PC-3 (cell line): ENCODE measurements at regions not wholly inside any gene's neighbourhood (a gene's known extent, or its start where the extent isn't known, plus 50 kb on each side); places are given as distances from the start of the nearest gene placed in this dataset.

ENCODE experiments used
- EZH2phosphoT487 ChIP-seq: fragments of 300-600 bp; sonication (generic); IDR thresholded peaks from 2 replicates; pipeline ENCODE4 v1.6.1; 2018; ENCODE audit warnings: mild to moderate bottlenecking, antibody characterized with exemption, low read length, borderline replicate concordance
- TF ChIP-seq, protein P1 (sequence below): fragments of 300-600 bp; sonication (generic); conservative IDR thresholded peaks from 2 replicates; pipeline ENCODE4 v1.5.1; 2017; ENCODE audit warnings: antibody characterized with exemption, low read depth, mild to moderate bottlenecking, low read length

DNA sequence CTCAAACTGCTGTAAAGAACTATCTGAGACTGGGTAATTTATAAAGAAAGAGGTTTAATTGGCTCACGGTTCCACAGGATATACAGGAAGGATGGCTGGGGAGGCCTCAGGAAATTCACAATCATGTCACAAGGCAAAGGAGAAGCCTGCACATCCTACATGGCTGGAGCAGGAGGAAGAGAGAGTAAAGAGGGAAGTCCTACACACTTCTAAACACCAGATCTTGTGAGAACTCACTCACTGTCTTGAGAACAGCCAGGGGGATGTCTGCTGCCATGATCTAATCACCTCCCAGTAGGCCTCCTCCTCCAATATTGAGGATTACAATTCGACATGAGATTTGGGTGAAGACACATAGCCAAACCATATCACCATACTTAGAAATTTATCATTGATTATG lies 1307.0 kb upstream of the GJE1 start:
- TF ChIP-seq, protein P1, sequence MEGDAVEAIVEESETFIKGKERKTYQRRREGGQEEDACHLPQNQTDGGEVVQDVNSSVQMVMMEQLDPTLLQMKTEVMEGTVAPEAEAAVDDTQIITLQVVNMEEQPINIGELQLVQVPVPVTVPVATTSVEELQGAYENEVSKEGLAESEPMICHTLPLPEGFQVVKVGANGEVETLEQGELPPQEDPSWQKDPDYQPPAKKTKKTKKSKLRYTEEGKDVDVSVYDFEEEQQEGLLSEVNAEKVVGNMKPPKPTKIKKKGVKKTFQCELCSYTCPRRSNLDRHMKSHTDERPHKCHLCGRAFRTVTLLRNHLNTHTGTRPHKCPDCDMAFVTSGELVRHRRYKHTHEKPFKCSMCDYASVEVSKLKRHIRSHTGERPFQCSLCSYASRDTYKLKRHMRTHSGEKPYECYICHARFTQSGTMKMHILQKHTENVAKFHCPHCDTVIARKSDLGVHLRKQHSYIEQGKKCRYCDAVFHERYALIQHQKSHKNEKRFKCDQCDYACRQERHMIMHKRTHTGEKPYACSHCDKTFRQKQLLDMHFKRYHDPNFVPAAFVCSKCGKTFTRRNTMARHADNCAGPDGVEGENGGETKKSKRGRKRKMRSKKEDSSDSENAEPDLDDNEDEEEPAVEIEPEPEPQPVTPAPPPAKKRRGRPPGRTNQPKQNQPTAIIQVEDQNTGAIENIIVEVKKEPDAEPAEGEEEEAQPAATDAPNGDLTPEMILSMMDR: no peak
- no peak for TF ChIP-seq EZH2phosphoT487
